ENCODE measurements at regions not wholly inside any gene's neighbourhood (a gene's known extent, or its start where the extent isn't known, plus 50 kb on each side); places are given as distances from the start of the nearest gene placed in this dataset.

DNA sequence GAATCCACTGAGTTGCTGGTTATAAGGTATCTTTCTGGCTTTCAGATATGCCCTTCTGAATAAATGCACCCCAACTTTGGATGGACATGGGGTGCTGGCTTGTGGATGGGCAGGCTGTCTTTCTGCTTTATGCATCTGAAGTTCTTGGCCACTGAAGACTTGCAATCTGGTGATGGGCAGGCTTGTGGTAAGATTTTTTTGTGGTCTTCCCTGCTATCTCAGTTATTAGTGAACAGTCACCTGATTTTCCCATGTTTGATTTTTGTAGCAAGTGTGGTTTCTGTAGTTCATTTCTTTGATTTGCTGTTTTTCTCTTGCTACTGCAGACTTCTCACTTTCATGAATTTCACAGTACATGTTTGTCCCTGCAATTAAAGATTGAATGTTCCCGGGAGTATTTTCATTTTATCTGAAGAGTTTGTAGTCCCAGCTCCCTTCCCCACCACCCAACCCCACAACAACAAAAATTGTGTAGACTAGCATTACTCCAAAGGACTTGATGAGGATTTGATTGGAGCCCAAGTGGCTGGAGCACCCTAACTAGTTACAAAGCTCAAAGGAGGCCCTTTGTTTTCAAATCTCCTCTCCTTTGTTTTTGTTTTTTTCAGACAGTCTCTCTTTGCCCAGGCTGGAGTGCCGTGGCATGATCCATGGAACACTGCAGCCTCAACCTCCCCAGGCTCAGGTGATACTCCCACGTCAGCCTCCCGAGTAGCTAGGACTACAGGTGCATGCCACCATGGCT lies 63.6 kb upstream of the MGAT5 start:
- TF ChIP-seq EZH2 (IDR thresholded peaks at IDR 0.05; ENCODE audit: borderline replicate concordance, low read length), result no peak
- TF ChIP-seq, protein P1, sequence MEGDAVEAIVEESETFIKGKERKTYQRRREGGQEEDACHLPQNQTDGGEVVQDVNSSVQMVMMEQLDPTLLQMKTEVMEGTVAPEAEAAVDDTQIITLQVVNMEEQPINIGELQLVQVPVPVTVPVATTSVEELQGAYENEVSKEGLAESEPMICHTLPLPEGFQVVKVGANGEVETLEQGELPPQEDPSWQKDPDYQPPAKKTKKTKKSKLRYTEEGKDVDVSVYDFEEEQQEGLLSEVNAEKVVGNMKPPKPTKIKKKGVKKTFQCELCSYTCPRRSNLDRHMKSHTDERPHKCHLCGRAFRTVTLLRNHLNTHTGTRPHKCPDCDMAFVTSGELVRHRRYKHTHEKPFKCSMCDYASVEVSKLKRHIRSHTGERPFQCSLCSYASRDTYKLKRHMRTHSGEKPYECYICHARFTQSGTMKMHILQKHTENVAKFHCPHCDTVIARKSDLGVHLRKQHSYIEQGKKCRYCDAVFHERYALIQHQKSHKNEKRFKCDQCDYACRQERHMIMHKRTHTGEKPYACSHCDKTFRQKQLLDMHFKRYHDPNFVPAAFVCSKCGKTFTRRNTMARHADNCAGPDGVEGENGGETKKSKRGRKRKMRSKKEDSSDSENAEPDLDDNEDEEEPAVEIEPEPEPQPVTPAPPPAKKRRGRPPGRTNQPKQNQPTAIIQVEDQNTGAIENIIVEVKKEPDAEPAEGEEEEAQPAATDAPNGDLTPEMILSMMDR (conservative IDR thresholded peaks at IDR 0.05 in 1 of 2, IDR thresholded peaks at IDR 0.05 in 1 of 2; ENCODE audit: extremely low read depth in 1 of 2, insufficient read depth in 1 of 2, low read depth in 1 of 2, low read length in 2 of 2), result no peak

Data from mammary epithelial cell (primary cell).